ENCODE measurements at regions not wholly inside any gene's neighbourhood (a gene's known extent, or its start where the extent isn't known, plus 50 kb on each side); places are given as distances from the start of the nearest gene placed in this dataset.

DNA sequence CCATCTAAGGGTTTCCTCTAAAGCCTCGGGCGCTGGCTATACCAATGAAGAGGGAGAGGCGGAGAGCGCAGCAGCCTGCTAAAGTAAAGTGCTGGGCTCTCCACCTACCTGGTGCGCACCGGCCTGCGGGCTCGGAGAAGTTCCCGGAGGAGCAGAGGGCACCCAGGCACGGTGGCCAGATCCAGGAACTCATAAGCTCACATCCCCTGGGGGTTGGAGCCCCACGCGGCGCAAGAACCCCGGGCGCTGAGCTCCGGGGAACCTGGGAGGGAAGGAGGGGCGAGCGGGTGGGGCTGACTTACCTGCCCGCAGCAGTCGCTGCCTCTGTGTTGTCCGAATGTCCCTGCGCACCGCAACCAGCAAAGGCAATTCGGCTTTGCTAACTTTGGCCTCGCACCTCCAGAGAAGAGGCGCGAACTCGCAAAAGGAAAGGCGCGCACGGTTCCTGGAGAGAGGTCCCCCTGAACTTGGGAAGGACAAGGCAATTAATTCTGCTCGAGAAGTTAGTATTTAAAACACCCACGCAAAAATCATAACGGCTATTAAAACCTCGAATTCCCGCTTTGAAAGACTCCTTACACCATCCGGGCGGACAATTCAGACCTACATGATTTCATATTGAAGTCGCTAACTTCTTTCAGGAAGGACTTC is 127.6 kb upstream of the C11orf58 start:
- Mint-ChIP-seq H3K9me3 (no peaks in the 10 kb centered on the region), H3K36me3 (ENCODE audit: insufficient read depth) (peaks cover 8% of the 10 kb centered on the region), H3K27me3 (peaks cover 0 to 48% of the 10 kb centered on the region in 2 donors), H3K27ac (no peak overlapping the region), H3K4me3 (no peak overlapping the region), H3K4me1 (ENCODE audit: low read depth in 2 of 2) (peaks cover 17 to 25% of the 10 kb centered on the region in 2 donors)
- DNase-seq (no peak), ATAC-seq (replicated peaks) (no peak)

DNA sequence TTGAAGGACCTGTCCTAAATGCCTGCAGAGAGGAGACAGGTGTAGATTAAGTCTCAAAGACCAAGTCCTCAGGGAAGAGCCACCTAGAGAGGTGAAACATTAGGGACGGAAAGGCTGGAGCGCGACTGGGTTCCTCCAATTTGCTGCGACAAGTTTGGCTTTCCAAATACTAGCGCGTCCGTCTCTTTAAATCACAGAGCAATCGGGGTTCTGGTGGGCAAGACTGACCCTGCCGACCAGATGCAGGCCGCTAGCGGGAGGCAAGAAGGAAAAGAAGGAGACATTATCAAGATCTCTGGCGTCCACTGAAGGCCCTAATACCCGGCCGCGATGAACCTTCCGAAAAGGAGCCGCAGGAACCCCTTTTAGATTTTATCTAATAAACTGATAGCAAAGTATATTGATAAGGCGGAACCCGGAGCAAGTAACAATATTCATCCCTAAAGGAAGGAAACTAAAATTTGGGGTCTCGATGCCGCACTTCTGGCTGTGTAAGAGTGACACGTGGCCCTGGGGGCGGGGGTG is 128.2 kb upstream of the C11orf58 start:
- peaks cover 0 to 47% of the 10 kb centered on the region in 2 donors for H3K27me3 Mint-ChIP-seq
- H3K9me3 Mint-ChIP-seq, result no peaks in the 10 kb centered on the region
- H3K36me3 Mint-ChIP-seq (ENCODE audit: insufficient read depth), result peaks cover 8% of the 10 kb centered on the region
- no peak overlapping the region for H3K4me3 Mint-ChIP-seq
- ATAC-seq (replicated peaks) (no peak), DNase-seq (no peak)
- H3K27ac Mint-ChIP-seq, result no peak overlapping the region
- H3K4me1 Mint-ChIP-seq (ENCODE audit: low read depth in 2 of 2), result peaks cover 17 to 28% of the 10 kb centered on the region in 2 donors

GRCh38 chr11:16609769-16610168 is 128.7 kb upstream of the C11orf58 start:
- no peak overlapping the region for H3K4me3 Mint-ChIP-seq
- H3K9me3 Mint-ChIP-seq, result no peaks in the 10 kb centered on the region
- ATAC-seq (replicated peaks), result no peak

GRCh38 chr11:16607675-16608644 is 130.5 kb upstream of the C11orf58 start:
- Mint-ChIP-seq H3K27ac (no peak overlapping the region), H3K4me3 (no peak overlapping the region), H3K27me3 (peaks cover 20 to 49% of the 10 kb centered on the region in 2 donors), H3K4me1 (ENCODE audit: low read depth in 2 of 2) (peaks cover 20 to 25% of the 10 kb centered on the region in 2 donors), H3K9me3 (no peaks in the 10 kb centered on the region), H3K36me3 (ENCODE audit: insufficient read depth) (peaks cover 5% of the 10 kb centered on the region)
- DNase-seq (no peak), ATAC-seq (replicated peaks) (no peak)

More at GRCh38 chr11:16609769-16610168, 128.7 kb upstream of the C11orf58 start:
- Mint-ChIP-seq H3K27me3 (peaks cover 2 to 45% of the 10 kb centered on the region in 2 donors), H3K27ac (no peak overlapping the region), H3K4me1 (ENCODE audit: low read depth in 2 of 2) (peaks cover 17 to 29% of the 10 kb centered on the region in 2 donors), H3K36me3 (ENCODE audit: insufficient read depth) (peaks cover 8% of the 10 kb centered on the region)
- DNase-seq, result no peak

- H3K4me3 Mint-ChIP-seq, result peak overlapping the region in 1 of 2 donors; percentile 82
- ATAC-seq (replicated peaks), result no peak
- H3K27me3 Mint-ChIP-seq, result peaks cover 29 to 50% of the 10 kb centered on the region in 2 donors
- peaks cover 5% of the 10 kb centered on the region for H3K36me3 Mint-ChIP-seq (ENCODE audit: insufficient read depth)
- DNase-seq, result no peak
- peaks cover 18 to 21% of the 10 kb centered on the region in 2 donors for H3K4me1 Mint-ChIP-seq (ENCODE audit: low read depth in 2 of 2)
- H3K9me3 Mint-ChIP-seq, result no peaks in the 10 kb centered on the region
- H3K27ac Mint-ChIP-seq, result no peak overlapping the region
Observed at GRCh38 chr11:16606784-16607674, 131.4 kb upstream of the C11orf58 start.

DNA sequence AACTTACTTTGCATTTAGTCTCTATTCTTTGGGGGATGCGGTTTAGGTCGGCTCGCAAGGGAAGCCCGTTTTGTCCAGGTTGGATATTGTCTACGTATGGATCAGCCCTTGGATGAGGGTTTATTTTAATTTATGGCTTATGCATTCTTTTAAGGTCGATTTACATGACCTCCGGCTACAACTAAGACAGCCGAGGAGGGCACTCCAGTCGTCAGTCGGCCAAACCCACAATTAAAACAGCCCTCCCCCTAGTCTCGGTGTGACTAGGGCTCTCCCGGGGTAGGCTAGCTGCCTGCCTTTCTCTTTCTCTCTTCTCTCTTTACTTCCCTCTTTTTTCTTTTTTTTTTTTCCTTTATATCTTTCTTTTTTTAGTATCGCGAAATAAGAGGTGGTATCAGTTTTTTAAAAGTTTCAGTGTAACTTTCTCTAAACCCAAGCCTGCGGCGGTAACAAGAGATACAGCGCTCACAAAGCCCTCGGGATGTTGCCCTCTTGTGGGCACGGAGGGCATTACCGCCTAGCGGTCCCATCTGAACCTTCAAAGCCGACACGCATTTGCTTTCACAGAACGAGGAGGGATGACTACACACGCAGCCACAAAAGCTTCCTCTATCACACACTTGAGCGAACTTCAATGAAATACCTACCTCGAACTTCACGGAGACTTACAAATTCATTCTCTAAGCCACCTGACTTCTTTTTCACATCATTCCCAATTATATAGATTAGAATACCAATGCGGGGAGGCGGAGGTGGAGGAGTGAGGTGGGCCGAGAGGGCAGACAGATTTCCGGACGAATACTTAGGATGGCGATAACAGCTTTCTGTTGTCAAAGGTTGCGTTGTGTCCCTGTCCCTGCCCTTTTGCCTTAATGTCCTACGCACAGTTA is 132.3 kb upstream of the C11orf58 start:
- DNase-seq (peak; percentile 65 to 70 (median 68)), ATAC-seq (replicated peaks) (peak; percentile 87)
- Mint-ChIP-seq H3K4me3 (peak overlapping the region in 1 of 2 donors; percentile 82), H3K36me3 (ENCODE audit: insufficient read depth) (peaks cover 5% of the 10 kb centered on the region), H3K9me3 (no peaks in the 10 kb centered on the region), H3K27ac (peak overlapping the region in 1 of 2 donors; percentile 49), H3K4me1 (ENCODE audit: low read depth in 2 of 2) (peaks cover 18 to 21% of the 10 kb centered on the region in 2 donors), H3K27me3 (peaks cover 31 to 42% of the 10 kb centered on the region in 2 donors)

DNA sequence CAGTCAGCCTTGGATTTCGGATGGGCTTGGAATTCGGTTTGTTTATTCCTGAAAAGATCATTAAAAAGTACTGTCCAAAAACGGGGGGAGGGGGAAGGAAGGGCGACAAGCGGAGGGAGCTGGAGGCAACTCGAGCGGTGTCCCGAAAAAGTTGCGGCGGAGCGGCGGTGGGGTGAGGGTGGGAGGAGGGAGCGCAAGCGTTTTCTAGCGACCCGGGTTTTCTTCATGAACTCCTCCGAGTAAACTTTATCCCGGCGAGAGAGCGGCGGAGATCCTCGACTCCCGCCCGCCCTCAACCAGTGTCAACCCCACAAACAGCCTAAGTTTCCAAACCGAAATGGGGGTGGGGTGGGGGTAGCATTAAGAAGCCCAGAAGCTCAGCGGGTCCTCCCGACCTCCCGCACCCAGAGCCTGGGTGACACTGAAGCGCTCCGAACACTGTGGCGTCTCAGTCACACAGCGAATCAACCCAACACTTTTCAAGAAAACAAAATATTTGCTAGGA is 133.0 kb upstream of the C11orf58 start:
- Mint-ChIP-seq H3K27ac (no peak overlapping the region), H3K9me3 (no peaks in the 10 kb centered on the region), H3K4me3 (peak overlapping the region in 1 of 2 donors; percentile 82)

DNA sequence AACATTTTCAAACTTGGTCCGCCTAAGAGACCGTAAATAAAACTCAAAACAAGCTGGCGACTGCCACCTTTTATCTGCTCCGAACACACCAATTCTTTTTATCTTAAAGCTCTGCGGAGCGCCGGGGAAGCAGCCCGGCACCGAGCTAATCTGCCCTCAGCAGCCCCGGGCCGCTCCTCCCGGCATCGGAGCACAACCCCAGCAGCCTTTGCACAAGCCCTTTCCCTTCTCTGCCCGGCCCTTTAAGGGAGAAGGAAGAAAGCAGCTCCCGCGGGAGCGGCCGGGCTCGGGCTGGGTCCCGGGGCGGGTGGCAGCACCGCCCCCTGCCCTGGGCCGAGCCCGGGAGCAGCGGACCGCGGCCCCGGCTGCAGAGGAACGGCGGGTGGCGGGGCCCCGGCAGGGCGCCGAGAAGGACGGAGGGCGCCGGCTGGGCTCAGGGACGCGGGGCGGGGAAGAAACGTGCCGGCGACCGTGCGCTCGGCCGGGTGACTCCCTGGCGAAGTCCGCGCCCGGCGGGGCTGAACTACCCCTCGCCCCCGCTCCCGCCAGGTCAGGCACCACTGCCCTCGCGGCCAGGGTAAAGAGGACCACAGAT is 133.6 kb upstream of the C11orf58 start:
- peaks cover 31 to 40% of the 10 kb centered on the region in 2 donors for H3K27me3 Mint-ChIP-seq
- H3K36me3 Mint-ChIP-seq (ENCODE audit: insufficient read depth), result peaks cover 5% of the 10 kb centered on the region
- peak overlapping the region; percentile 63 to 82 for H3K4me3 Mint-ChIP-seq
- peaks cover 18 to 21% of the 10 kb centered on the region in 2 donors for H3K4me1 Mint-ChIP-seq (ENCODE audit: low read depth in 2 of 2)
- no peak overlapping the region for H3K27ac Mint-ChIP-seq
- ATAC-seq (replicated peaks), result no peak
- H3K9me3 Mint-ChIP-seq, result no peaks in the 10 kb centered on the region
- DNase-seq, result no peak

More for the DNA sequence above, 133.0 kb upstream of the C11orf58 start:
- no peak for DNase-seq
- Mint-ChIP-seq H3K36me3 (ENCODE audit: insufficient read depth) (peaks cover 5% of the 10 kb centered on the region), H3K4me1 (ENCODE audit: low read depth in 2 of 2) (peaks cover 18 to 21% of the 10 kb centered on the region in 2 donors), H3K27me3 (peaks cover 31 to 40% of the 10 kb centered on the region in 2 donors)
- peak; percentile 4 for ATAC-seq (replicated peaks)

GRCh38 chr11:16603890-16604793 is 134.3 kb upstream of the C11orf58 start:
- H3K27me3 Mint-ChIP-seq, result peaks cover 31 to 42% of the 10 kb centered on the region in 2 donors
- no peak overlapping the region for H3K27ac Mint-ChIP-seq
- DNase-seq, result no peak

GRCh38 chr11:16603245-16603644 is 135.2 kb upstream of the C11orf58 start:
- Mint-ChIP-seq H3K4me1 (ENCODE audit: low read depth in 2 of 2) (peaks cover 18 to 21% of the 10 kb centered on the region in 2 donors), H3K36me3 (ENCODE audit: insufficient read depth) (peaks cover 5% of the 10 kb centered on the region), H3K4me3 (peak overlapping the region in 1 of 2 donors; percentile 4), H3K27me3 (peaks cover 40 to 46% of the 10 kb centered on the region in 2 donors), H3K9me3 (no peaks in the 10 kb centered on the region), H3K27ac (no peak overlapping the region)
- ATAC-seq (replicated peaks) (no peak), DNase-seq (no peak)

More at GRCh38 chr11:16603890-16604793, 134.3 kb upstream of the C11orf58 start:
- Mint-ChIP-seq H3K4me1 (ENCODE audit: low read depth in 2 of 2) (peaks cover 18 to 21% of the 10 kb centered on the region in 2 donors), H3K9me3 (no peaks in the 10 kb centered on the region), H3K4me3 (peak overlapping the region; percentile 63 to 71), H3K36me3 (ENCODE audit: insufficient read depth) (peaks cover 5% of the 10 kb centered on the region)
- ATAC-seq (replicated peaks), result no peak

DNA sequence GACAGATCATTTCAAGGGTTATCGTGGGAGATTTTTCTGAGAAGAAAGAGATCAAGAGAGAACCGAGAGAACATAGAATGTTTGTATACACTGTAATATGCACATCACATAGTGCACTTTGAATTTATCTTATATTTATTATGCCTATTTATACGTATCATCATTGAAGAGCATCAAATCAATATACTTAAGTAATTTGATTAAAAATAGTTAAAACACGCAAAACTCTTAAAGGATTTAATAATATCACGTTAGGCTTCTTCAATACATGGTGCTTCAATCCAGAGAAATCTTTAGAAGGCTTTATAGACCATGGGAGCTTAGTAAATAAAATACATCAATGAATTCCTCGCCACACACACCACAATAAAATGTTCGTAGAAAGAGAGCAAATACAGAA is 139.5 kb upstream of the C11orf58 start:
- ATAC-seq (replicated peaks), result no peak
- Mint-ChIP-seq H3K36me3 (ENCODE audit: insufficient read depth) (no peaks in the 10 kb centered on the region), H3K9me3 (no peaks in the 10 kb centered on the region), H3K4me3 (no peak overlapping the region), H3K4me1 (ENCODE audit: low read depth in 2 of 2) (peaks cover 0 to 2% of the 10 kb centered on the region in 2 donors), H3K27ac (no peak overlapping the region), H3K27me3 (peaks cover 26 to 30% of the 10 kb centered on the region in 2 donors)
- no peak for DNase-seq
